SK-N-SH treated with all-trans-retinoic acid at 6 μM for 48 hours (cell line): ENCODE measurements at regions not wholly inside any gene's neighbourhood (a gene's known extent, or its start where the extent isn't known, plus 50 kb on each side); places are given as distances from the start of the nearest gene placed in this dataset.
A peak's percentile ranks its signal among the peaks of the same experiment; 100 is the strongest.

Experiments used
- ATAC-seq: fragments of 200-7000 bp; cut with Tn5 transposase; 3 replicates; pipeline ENCODE4 v1.9.1; 2020; ENCODE audit warnings: mild to moderate bottlenecking, moderate library complexity
- ARNTL ChIP-seq: fragments of 450-650 bp; formaldehyde crosslinking; IDR thresholded peaks from 2 replicates; pipeline ENCODE4 v1.5.0; 2020; ENCODE audit warnings: low read depth, mild to moderate bottlenecking, moderate library complexity, borderline replicate concordance
- BACH2 ChIP-seq: fragments of 250-450 bp; sonication (Bioruptor Pico); IDR thresholded peaks from 2 replicates; pipeline ENCODE4 v1.9.0; 2021; ENCODE audit warnings: mild to moderate bottlenecking, borderline replicate concordance
- CSDC2 ChIP-seq: fragments of 250-450 bp; sonication (Bioruptor Pico); IDR thresholded peaks from 2 replicates; pipeline ENCODE4 v1.5.0; 2020; ENCODE audit warnings: mild to moderate bottlenecking, moderate library complexity
- ESRRG ChIP-seq: fragments of 250-450 bp; sonication (Bioruptor Pico); IDR thresholded peaks from 2 replicates; pipeline ENCODE4 v1.6.1; 2021; ENCODE audit warnings: mild to moderate bottlenecking
- GLIS3 ChIP-seq: fragments of 250-450 bp; sonication (Bioruptor Pico); IDR thresholded peaks from 2 replicates; pipeline ENCODE4 v1.5.0; 2020; ENCODE audit warnings: mild to moderate bottlenecking, moderate library complexity
- ISL1 ChIP-seq: fragments of 250-450 bp; sonication (Bioruptor Pico); IDR thresholded peaks from 2 replicates; pipeline ENCODE4 v2.1.2; 2022; ENCODE audit warnings: mild to moderate bottlenecking, moderate library complexity
- OSR1 ChIP-seq: fragments of 250-450 bp; sonication (Bioruptor Pico); IDR thresholded peaks from 2 replicates; pipeline ENCODE4 v1.8.0; 2022; ENCODE audit warnings: moderate library complexity, mild to moderate bottlenecking, inconsistent platforms
- PPARA ChIP-seq: fragments of 250-450 bp; sonication (Bioruptor Pico); IDR thresholded peaks from 2 replicates; pipeline ENCODE4 v1.5.0; 2020; ENCODE audit warnings: mild to moderate bottlenecking, borderline replicate concordance
- SNAI2 ChIP-seq: fragments of 250-450 bp; sonication (Bioruptor Pico); IDR thresholded peaks from 2 replicates; pipeline ENCODE4 v1.5.0; 2020; ENCODE audit warnings: mild to moderate bottlenecking, moderate library complexity
- TCF4 ChIP-seq: fragments of 250-450 bp; sonication (Bioruptor Pico); IDR thresholded peaks from 2 replicates; pipeline ENCODE4 v1.8.0; 2021; ENCODE audit warnings: mild to moderate bottlenecking, moderate library complexity, borderline replicate concordance
- TOX ChIP-seq: fragments of 250-450 bp; sonication (Bioruptor Pico); IDR thresholded peaks from 2 replicates; pipeline ENCODE4 v1.8.0; 2021; ENCODE audit warnings: mild to moderate bottlenecking, moderate library complexity, borderline replicate concordance
- ZC3H10 ChIP-seq: fragments of 250-450 bp; sonication (Bioruptor Pico); IDR thresholded peaks from 2 replicates; pipeline ENCODE4 v1.5.1; 2021; ENCODE audit warnings: mild to moderate bottlenecking, moderate library complexity
- ZFP3 ChIP-seq: fragments of 250-450 bp; sonication (Bioruptor Pico); IDR thresholded peaks from 2 replicates; pipeline ENCODE4 v1.5.0; 2020; ENCODE audit warnings: mild to moderate bottlenecking, moderate library complexity
- ZFP30 ChIP-seq: fragments of 450-650 bp; formaldehyde crosslinking; IDR thresholded peaks from 2 replicates; pipeline ENCODE4 v1.5.0; 2022; ENCODE audit warnings: mild to moderate bottlenecking, moderate library complexity
- ZNF565 ChIP-seq: fragments of 450-650 bp; formaldehyde crosslinking; conservative IDR thresholded peaks from 2 replicates; pipeline ENCODE4 v1.5.0; 2020; ENCODE audit warnings: low read depth, mild to moderate bottlenecking, moderate library complexity
- ZNF70 ChIP-seq: fragments of 450-650 bp; formaldehyde crosslinking; IDR thresholded peaks from 2 replicates; pipeline ENCODE4 v1.5.0; 2020; ENCODE audit warnings: mild to moderate bottlenecking, moderate library complexity
- ZNF8 ChIP-seq: fragments of 450-650 bp; formaldehyde crosslinking; IDR thresholded peaks from 2 replicates; pipeline ENCODE4 v1.5.0; 2020; ENCODE audit warnings: mild to moderate bottlenecking, moderate library complexity
- TF ChIP-seq, protein P1 (sequence below): fragments of 250-450 bp; sonication (Bioruptor Pico); IDR thresholded peaks from 2 replicates; pipeline ENCODE4 v1.5.1; 2020; ENCODE audit warnings: low read depth, mild to moderate bottlenecking, moderate library complexity
- TF ChIP-seq, protein P2 (sequence below): fragments of 250-450 bp; sonication (Bioruptor Pico); IDR thresholded peaks from 2 replicates; pipeline ENCODE4 v1.8.0; 2020; ENCODE audit warnings: mild to moderate bottlenecking, moderate library complexity, borderline replicate concordance
- TF ChIP-seq, protein P3 (sequence below): fragments of 250-450 bp; sonication (Bioruptor Pico); IDR thresholded peaks from 2 replicates; pipeline ENCODE4 v1.5.0; 2020; ENCODE audit warnings: mild to moderate bottlenecking, moderate library complexity
- TF ChIP-seq, protein P4 (sequence below): fragments of 250-450 bp; sonication (Bioruptor Pico); IDR thresholded peaks from 2 replicates; pipeline ENCODE4 v1.5.1; 2021; ENCODE audit warnings: mild to moderate bottlenecking, moderate library complexity
- TF ChIP-seq, protein P5 (sequence below): fragments of 250-450 bp; sonication (Bioruptor Pico); IDR thresholded peaks from 2 replicates; pipeline ENCODE4 v1.8.0; 2021; ENCODE audit warnings: low read depth, mild to moderate bottlenecking, moderate library complexity, borderline replicate concordance

DNA sequence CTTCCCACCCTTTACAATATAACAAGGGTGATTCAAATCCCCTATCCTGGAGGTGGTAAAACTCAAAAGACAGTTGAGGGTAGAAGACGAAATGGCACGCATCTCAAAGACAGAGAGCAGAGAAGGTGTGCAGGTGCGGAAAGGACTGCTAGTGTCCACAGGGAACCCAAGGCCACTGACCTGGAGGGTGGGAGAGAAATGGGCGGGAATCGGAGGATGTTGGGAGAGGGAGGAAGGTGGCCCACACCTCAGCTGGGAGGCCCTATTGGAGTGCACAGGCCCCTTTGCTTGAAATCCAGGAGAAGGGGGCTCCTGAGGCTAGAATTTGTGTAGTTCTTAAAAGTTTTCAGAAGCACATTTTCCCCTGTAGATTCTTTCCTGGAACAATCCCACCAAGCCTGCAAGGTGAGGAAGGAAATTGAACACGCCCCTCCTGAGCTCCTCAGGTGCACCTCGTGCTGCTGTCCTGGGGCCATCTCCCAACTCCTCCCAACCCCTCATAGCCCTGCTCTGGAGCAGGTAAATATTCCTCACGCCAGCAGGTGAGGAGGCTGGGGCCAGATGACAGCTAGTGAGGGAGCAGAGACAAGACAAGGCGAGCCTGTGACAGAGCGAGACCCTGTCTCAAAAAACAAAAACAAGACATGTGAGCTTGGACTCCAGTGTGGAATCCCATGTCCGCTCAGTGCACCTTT, 99.3 kb downstream of the MCFD2 start:
- no peak for ATAC-seq
- no peak for TF ChIP-seq ZC3H10
- TF ChIP-seq, protein P1, sequence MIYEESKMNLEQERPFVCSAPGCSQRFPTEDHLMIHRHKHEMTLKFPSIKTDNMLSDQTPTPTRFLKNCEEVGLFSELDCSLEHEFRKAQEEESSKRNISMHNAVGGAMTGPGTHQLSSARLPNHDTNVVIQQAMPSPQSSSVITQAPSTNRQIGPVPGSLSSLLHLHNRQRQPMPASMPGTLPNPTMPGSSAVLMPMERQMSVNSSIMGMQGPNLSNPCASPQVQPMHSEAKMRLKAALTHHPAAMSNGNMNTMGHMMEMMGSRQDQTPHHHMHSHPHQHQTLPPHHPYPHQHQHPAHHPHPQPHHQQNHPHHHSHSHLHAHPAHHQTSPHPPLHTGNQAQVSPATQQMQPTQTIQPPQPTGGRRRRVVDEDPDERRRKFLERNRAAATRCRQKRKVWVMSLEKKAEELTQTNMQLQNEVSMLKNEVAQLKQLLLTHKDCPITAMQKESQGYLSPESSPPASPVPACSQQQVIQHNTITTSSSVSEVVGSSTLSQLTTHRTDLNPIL = no peak
- no peak for TF ChIP-seq BACH2 (CRISPR knock-in tag)
- TF ChIP-seq GLIS3 (CRISPR knock-in tag) = no peak
- TF ChIP-seq ARNTL = no peak
- no peak for TF ChIP-seq TCF4 (CRISPR knock-in tag)
- no peak for TF ChIP-seq ISL1 (CRISPR knock-in tag)
- no peak for TF ChIP-seq OSR1
- TF ChIP-seq ZNF565 = no peak
- no peak for TF ChIP-seq PPARA (CRISPR knock-in tag)
- TF ChIP-seq ZFP30 = no peak
- no peak for TF ChIP-seq ZNF8 (CRISPR knock-in tag)
- no peak for TF ChIP-seq ESRRG
- no peak for TF ChIP-seq ZFP3 (CRISPR knock-in tag)
- TF ChIP-seq, protein P2, sequence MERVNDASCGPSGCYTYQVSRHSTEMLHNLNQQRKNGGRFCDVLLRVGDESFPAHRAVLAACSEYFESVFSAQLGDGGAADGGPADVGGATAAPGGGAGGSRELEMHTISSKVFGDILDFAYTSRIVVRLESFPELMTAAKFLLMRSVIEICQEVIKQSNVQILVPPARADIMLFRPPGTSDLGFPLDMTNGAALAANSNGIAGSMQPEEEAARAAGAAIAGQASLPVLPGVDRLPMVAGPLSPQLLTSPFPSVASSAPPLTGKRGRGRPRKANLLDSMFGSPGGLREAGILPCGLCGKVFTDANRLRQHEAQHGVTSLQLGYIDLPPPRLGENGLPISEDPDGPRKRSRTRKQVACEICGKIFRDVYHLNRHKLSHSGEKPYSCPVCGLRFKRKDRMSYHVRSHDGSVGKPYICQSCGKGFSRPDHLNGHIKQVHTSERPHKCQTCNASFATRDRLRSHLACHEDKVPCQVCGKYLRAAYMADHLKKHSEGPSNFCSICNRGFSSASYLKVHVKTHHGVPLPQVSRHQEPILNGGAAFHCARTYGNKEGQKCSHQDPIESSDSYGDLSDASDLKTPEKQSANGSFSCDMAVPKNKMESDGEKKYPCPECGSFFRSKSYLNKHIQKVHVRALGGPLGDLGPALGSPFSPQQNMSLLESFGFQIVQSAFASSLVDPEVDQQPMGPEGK = no peak
- TF ChIP-seq ZNF70 (CRISPR knock-in tag) = no peak

DNA sequence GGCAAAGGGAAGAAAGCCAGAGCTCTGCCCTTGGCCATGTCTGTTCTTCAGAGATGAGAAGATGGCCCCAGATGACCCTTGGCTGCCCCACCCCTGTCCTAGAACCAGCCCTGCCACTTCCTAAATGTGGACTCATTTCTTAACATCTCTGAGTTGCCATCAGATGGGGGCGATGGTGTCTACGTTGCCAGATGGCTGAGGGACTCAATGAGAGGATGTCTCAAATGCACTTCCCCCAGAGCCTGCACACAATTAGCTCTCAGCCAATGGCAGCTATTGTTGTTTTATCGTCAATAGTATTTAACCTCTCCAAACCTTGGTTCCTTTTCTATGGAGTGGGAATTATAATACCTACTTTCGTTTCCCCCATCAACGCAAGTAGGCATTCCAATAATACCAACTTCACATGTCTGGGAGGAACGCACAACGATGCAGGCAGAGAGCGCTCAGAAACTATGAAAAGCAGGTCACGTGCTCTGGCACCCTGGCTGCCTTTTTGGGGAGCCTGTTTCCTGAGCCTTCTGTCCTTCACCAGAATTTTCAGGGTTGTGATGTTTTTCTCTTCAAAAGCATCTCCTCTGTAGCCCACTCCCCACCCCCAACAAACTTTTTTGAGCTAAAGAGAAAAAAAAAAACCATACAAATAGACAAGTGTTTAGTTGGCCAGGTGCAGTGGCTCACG, 100.3 kb downstream of the MCFD2 start:
- TF ChIP-seq ZNF8 (CRISPR knock-in tag) = no peak
- no peak for TF ChIP-seq BACH2 (CRISPR knock-in tag)
- no peak for TF ChIP-seq SNAI2 (CRISPR knock-in tag)
- no peak for TF ChIP-seq ZNF70 (CRISPR knock-in tag)
- no peak for TF ChIP-seq PPARA (CRISPR knock-in tag)
- TF ChIP-seq ZFP3 (CRISPR knock-in tag) = no peak
- TF ChIP-seq, protein P3, sequence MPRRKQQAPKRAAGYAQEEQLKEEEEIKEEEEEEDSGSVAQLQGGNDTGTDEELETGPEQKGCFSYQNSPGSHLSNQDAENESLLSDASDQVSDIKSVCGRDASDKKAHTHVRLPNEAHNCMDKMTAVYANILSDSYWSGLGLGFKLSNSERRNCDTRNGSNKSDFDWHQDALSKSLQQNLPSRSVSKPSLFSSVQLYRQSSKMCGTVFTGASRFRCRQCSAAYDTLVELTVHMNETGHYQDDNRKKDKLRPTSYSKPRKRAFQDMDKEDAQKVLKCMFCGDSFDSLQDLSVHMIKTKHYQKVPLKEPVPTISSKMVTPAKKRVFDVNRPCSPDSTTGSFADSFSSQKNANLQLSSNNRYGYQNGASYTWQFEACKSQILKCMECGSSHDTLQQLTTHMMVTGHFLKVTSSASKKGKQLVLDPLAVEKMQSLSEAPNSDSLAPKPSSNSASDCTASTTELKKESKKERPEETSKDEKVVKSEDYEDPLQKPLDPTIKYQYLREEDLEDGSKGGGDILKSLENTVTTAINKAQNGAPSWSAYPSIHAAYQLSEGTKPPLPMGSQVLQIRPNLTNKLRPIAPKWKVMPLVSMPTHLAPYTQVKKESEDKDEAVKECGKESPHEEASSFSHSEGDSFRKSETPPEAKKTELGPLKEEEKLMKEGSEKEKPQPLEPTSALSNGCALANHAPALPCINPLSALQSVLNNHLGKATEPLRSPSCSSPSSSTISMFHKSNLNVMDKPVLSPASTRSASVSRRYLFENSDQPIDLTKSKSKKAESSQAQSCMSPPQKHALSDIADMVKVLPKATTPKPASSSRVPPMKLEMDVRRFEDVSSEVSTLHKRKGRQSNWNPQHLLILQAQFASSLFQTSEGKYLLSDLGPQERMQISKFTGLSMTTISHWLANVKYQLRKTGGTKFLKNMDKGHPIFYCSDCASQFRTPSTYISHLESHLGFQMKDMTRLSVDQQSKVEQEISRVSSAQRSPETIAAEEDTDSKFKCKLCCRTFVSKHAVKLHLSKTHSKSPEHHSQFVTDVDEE = no peak
- TF ChIP-seq, protein P2 = no peak
- ATAC-seq = no peak

DNA sequence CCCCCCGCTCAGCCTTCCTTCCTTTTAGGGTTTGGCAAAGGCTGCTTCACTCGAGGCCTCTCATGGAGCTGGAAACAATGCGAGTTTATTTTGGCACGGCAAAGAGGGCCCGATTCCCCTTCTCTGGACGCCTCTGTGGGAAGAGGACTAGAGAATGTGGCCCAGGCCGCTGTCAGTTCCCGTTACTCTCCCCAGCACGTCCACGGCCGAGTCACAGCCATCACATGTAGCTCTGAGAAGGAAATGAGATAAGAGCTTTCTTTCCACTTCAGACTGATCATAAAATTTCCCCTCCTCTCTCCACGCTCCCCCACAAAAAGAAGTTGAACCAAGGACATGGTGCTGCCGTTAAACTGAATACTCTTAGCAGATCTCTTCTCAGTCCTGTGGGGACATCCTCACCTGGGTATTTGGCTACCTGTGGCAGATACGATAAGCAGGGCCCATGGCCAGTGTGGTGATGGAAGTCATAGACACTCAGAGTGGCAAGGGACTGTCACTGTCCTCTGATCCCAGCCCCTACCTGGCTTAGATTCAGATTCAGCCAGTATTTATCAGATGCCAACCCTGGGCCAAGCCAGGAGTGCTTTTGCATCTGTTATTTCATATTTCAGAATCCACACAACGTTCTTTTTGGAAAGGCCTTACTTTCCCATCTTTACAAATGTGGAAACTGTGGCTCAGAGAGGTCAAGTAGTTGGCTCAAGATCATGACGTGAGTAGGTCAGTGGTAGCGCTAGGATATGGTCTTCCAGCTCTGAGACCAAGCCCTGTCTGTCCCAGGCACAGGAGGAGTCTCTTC, 101.2 kb downstream of the MCFD2 start:
- ATAC-seq = 0 out of 3 replicates have a peak, but pooled peaks have one; percentile 4
- TF ChIP-seq ISL1 (CRISPR knock-in tag) (peak; percentile 13; the same call in 1 of the 2 replicates), ZFP3 (CRISPR knock-in tag) (no peak)
- TF ChIP-seq, all 23 proteins: peak for 1

DNA sequence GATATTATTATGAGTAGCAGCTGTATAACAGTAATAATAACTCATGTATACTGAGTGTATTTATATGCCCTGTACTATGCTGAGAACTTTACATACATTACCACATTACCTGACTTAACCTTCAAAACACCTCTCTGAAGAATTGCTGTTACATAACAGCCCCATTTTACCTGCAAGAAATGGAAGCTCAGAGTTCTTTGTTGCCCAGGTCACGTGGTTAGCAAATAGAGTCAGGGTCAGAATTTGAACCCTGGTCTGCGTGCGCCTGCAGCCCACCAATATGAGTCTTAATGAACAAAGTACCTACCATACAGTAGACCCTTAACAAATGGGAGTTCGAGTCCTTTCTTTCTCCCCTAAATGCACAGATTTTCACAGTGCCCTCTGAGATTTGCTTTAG, 101.9 kb downstream of the MCFD2 start:
- ATAC-seq = no peak
- no peak for TF ChIP-seq ZFP30
- TF ChIP-seq, protein P4, sequence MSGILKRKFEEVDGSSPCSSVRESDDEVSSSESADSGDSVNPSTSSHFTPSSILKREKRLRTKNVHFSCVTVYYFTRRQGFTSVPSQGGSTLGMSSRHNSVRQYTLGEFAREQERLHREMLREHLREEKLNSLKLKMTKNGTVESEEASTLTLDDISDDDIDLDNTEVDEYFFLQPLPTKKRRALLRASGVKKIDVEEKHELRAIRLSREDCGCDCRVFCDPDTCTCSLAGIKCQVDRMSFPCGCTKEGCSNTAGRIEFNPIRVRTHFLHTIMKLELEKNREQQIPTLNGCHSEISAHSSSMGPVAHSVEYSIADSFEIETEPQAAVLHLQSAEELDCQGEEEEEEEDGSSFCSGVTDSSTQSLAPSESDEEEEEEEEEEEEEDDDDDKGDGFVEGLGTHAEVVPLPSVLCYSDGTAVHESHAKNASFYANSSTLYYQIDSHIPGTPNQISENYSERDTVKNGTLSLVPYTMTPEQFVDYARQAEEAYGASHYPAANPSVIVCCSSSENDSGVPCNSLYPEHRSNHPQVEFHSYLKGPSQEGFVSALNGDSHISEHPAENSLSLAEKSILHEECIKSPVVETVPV (CRISPR knock-in tag) = no peak
- TF ChIP-seq PPARA (CRISPR knock-in tag) = no peak
- no peak for TF ChIP-seq CSDC2
- no peak for TF ChIP-seq TOX
- TF ChIP-seq ZNF8 (CRISPR knock-in tag) = no peak
- TF ChIP-seq ZNF565 = no peak
- no peak for TF ChIP-seq TCF4 (CRISPR knock-in tag)
- TF ChIP-seq ARNTL = no peak
- TF ChIP-seq, protein P5, sequence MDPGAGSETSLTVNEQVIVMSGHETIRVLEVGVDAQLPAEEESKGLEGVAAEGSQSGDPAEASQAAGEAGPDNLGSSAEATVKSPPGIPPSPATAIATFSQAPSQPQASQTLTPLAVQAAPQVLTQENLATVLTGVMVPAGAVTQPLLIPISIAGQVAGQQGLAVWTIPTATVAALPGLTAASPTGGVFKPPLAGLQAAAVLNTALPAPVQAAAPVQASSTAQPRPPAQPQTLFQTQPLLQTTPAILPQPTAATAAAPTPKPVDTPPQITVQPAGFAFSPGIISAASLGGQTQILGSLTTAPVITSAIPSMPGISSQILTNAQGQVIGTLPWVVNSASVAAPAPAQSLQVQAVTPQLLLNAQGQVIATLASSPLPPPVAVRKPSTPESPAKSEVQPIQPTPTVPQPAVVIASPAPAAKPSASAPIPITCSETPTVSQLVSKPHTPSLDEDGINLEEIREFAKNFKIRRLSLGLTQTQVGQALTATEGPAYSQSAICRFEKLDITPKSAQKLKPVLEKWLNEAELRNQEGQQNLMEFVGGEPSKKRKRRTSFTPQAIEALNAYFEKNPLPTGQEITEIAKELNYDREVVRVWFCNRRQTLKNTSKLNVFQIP (CRISPR knock-in tag) = no peak
- no peak for TF ChIP-seq ISL1 (CRISPR knock-in tag)
- TF ChIP-seq GLIS3 (CRISPR knock-in tag) = no peak
